ENCODE measurements at regions not wholly inside any gene's neighbourhood (a gene's known extent, or its start where the extent isn't known, plus 50 kb on each side); places are given as distances from the start of the nearest gene placed in this dataset.
A peak's percentile ranks its signal among the peaks of the same experiment; 100 is the strongest.
"Not testable (repeated sequence)": the region's sequence is repeated elsewhere in the genome, so short reads cannot be mapped to it uniquely, and the experiment has no call there.

- no peak for DNase-seq
These were observed 331.1 kb downstream of the KIF20B start for GRCh38 chr10:90032519-90032918.

DNA sequence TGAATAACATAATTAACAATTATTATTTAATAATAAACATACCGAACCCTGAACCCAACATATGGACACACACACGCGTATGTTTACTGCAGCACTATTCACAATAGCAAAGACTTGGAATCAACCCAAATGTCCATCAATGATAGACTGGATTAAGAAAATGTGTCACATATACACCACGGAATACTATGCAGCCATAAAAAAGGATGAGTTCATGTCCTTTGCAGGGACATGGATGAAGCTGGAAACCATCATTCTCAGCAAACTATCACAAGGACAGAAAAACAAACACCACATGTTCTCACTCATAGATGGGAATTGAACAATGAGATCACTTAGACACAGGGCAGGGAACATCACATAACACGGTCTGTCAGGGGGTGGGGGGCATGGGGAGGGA lies 333.5 kb downstream of the KIF20B start:
- DNase-seq = not testable (repeated sequence)

- no peak for DNase-seq
These were observed 340.2 kb downstream of the KIF20B start for GRCh38 chr10:90041585-90041984.

DNA sequence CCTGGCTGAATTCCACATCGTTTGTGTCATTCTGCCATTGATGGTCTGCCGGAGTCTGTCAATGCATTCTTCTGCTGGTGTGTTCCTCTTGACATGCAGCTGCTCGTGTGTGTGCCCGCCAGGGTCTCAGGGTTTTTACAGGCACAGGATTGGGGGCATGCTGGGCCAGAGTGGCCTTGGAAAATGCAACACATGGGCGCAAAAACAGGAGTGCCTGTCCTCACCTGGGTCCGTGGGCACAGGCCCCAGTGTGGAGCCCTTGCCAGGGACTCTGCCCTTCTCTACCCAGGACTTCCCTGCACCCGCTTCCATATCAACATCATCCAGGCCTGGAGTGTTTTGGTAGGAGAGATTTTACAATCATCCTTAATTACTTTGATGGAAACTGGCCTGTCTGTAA lies 340.7 kb downstream of the KIF20B start:
- DNase-seq = no peak

DNA sequence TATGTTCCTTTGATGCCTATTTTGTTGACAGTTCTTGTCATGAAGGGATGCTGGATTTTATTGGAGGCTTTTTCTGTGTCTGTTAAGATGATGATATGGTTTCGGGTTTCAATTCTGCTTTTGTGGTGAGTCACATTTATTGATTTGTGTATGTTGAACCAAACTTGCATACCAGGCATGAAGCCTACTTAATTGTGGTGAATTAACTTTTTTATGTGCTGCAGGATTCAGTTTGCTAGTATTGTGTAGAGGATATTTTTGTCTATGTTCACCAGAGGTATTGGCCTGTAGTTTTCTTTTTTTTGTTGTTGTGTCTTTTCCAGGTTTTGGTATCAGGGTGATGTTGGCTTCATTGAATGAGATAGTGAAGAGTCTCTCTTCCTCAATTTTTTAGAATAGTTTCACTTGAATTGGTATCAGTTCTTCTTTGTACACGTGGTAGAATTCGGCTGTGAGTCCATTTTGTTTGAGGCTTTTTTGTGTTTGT lies 345.9 kb downstream of the KIF20B start:
- no peak for DNase-seq

- DNase-seq = no peak
These were observed 349.7 kb downstream of the KIF20B start for GRCh38 chr10:90051053-90051452.

GRCh38 chr10:90051474-90051873 lies 350.1 kb downstream of the KIF20B start:
- DNase-seq = no peak

DNA sequence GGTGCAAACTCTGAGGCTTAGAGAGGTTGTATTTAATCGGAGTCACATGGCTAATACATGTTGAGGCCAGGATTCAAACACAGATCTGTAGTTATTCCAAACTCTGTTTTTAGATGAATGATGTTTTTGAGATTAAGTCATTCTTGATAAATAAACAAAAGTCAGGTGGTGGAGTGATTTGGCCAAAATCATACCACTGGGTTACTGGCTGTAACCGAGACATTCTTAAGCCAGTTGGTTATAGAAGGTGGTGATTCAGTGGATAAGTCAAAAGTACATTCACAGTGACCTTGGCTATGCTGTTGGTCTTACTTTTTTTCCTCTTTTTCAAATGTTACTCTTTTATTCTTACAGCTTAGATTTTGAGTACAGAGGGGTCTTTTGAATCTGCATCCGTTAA lies 361.4 kb downstream of the KIF20B start:
- no peak for DNase-seq

DNA sequence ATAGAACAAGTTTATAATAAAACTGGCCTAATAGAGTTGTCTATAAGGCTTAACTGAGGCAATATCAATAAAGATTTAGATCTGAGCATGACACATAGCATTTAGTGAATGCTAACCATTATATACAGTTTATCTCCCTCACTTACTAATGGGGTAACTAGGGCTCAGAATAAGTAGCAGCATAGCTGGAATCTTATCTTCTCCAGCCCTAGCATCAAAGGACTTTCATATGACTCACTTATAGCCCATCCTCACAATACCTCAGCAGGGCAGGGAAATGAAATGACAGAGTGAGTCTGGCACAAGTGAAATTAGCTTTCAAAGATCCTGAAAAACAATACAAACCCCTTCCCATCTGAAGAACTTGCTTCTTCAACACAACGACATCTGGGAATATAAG lies 362.9 kb downstream of the KIF20B start:
- DNase-seq = no peak

DNA sequence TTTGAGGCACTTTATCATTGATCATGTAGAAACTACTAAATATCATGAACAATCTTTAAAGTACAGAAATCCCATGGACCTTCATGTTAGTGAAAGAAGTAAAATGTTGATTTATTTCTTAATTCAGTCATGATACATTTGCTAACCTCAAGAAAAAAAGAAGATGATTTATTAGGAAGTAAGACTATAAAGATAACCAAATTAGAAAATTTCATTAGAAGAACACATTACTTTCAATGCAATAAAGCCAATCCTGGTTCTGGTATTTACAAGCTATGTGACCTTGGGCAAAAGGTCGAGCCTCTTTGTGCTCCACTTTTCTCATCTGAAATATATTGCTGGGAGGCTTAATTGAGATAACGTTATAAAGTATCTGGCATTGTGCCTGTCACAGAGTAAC lies 365.0 kb downstream of the KIF20B start:
- no peak for DNase-seq

DNA sequence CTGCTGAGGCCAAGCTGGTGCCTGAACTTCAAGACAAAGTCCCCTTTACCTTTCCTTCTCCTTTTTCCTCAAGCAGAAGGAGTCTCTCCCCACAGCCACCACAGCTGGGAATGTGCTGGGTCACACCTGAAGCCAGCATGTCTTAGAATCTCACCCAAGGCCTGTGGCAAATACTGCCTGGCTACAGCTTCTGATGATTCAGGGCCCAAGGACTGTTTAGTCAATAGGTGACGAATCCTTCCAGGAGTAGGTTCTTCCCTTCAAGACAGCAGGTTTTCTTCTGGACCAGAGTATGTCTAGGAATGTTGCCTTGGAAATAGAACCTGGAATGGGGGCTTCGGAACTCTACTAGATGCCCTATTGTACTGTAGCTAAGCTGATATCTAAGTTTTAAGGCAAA lies 374.6 kb downstream of the KIF20B start:
- no peak for DNase-seq

DNA sequence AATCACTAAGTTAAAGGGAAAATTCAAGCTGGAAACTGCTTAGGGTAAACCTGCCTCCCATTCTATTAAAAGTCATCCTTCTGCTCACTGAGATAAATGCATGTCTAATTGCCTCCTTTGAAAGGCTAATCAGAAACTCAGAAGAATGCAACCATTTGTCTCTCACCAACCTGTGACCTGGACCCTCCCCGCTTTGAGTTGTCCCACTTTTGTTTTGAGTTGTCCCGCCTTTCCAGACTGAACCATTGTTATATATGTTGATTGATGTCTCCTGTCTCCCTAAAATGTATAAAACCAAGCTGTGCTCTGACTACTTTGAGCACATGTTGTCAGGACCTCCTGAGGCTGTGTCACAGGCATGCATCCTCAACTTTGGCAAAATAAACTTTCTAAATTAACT lies 378.4 kb downstream of the KIF20B start:
- no peak for DNase-seq

- DNase-seq = not testable (repeated sequence)
These were observed 385.3 kb downstream of the KIF20B start for GRCh38 chr10:90086606-90087190.

GRCh38 chr10:90087197-90088023 lies 386.0 kb downstream of the KIF20B start:
- DNase-seq = no peak

DNA sequence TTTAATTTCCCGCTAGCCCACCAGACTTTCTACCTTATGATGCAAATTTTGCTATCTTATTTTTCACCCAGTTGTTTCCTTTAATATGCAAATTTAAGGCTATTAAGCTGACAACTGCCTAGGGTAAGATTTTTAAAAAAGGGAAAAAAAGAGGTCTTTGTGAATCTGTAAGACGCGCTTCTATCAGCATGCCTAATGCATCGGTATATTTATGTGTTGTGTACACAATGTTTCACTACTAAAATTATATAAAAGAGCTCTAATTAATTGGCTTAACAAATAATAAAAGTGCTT lies 386.6 kb downstream of the KIF20B start:
- DNase-seq = no peak

DNA sequence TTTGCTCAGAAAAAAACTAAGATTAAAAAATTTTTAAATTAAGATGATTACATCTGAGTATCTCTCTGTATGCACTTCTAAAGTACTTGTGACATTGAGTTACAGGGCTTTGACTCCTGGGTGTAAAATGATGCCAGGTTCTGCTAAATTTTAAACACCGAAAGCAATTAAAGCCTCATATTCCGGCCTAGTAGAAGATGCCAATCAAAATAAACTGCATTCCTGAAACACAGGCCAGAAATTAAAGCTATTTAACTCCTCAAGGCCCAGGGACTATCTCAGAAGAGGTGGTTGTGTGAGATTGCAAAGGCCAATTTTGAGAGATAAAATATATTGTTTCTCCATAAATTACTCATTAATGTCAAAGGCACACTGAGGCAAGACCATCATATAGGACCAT lies 388.3 kb downstream of the KIF20B start:
- DNase-seq = no peak

DNA sequence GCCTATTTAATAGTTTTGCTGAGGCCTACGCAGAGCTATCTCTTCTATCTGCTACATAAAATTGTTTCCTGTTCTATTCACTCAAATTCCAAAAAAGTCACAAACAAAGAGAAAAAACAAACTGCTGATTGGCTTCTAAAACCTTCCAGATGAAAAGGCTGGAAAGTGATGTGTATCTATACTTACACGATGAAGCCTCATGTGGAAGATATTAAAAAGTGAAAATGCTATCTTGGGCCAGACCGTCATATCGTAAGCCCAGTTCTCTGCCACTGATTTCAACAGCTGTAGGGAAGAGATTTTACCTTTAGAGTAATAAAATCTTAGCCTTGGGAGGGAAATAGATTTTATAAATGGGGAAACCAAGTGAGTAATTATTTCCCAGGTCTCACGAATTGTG lies 394.8 kb downstream of the KIF20B start:
- DNase-seq = no peak

DNA sequence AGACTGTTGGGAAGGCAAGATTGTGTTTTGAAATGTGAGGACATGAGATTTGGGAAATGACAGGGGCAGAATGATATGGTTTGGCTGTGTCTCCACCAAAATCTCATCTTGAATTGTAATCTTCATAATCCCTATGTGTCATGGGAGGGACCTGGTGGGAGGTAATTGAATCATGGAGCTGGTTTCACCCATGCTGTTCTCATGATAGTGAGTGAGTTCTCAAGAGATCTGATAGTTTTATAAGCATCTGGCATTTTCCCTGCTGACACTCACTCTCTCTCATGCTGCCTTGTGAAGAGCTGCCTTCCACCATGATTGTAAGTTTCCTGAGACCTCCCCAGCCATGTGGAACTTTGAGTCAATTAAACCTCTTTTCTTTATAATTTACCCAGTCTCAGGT lies 406.2 kb downstream of the KIF20B start:
- not testable (repeated sequence) for DNase-seq

GRCh38 chr10:90111671-90112070 lies 410.3 kb downstream of the KIF20B start:
- DNase-seq = no peak

GRCh38 chr10:90112681-90113080 lies 411.3 kb downstream of the KIF20B start:
- no peak for DNase-seq

DNA sequence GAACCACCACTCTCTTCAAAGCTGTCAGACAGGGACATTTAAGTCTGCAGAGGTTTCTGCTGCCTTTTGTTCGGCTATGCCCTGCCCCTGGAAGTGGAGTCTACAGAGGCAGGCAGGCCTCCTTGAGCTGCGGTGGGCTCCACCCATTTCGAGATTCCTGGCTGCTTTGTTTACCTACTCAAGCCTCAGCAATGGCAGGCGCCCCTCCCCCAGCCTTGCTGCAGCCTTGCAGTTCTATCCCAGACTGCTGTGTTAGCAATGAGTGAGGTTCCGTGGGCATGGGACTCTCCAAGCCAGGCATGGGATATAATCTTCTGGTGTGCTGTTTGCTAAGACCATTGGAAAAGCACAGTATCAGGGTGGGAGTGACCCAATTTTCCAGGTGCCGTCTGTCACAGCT lies 417.2 kb downstream of the KIF20B start:
- DNase-seq = not testable (repeated sequence)

DNA sequence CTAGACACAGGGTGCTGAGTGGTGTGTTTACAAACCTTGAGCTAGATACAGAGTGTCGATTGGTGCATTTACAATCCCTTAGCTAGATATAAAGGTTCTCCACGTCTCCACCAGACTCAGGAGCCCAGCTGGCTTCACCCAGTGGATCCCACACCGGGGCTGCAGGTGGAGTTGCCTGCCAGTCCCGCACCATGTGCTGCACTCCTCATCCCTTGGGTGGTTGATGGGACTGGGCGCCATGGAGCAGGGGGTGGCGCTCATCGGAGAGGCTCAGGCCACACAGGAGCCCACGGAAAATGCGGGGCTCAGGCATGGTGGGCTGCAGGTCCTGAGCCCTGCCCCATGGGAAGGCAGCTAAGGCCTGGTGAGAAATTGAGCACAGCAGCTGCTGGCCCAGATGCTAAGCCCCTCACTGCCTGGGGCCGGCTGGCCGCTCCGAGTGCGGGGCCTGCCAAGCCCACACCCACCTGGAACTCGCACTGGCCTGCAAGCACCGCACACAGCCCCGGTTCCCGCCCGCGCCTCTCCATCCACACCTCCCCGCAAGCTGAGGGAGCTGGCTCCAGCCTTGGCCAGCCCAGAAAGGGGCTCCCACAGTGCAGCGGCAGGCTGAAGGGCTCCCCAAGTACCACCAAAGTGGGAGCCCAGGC lies 418.4 kb downstream of the KIF20B start:
- DNase-seq = not testable (repeated sequence)

GRCh38 chr10:90125456-90126255 lies 424.3 kb downstream of the KIF20B start:
- peak in 1 of 14 donors; percentile 31 for DNase-seq
